ENCODE measurements at regions not wholly inside any gene's neighbourhood (a gene's known extent, or its start where the extent isn't known, plus 50 kb on each side); places are given as distances from the start of the nearest gene placed in this dataset.
A peak's percentile ranks its signal among the peaks of the same experiment; 100 is the strongest.

GRCh38 chr5:68452286-68452685 lies 236.7 kb downstream of the PIK3R1 start (continued):
- TF ChIP-seq NONO (IDR thresholded peaks at IDR 0.05; ENCODE audit: low read depth in 2 of 2, low read length in 1 of 2), result no peak
- TF ChIP-seq ZNF76 (CRISPR knock-in tag; IDR thresholded peaks at IDR 0.05; ENCODE audit: borderline replicate concordance), result no peak

DNA sequence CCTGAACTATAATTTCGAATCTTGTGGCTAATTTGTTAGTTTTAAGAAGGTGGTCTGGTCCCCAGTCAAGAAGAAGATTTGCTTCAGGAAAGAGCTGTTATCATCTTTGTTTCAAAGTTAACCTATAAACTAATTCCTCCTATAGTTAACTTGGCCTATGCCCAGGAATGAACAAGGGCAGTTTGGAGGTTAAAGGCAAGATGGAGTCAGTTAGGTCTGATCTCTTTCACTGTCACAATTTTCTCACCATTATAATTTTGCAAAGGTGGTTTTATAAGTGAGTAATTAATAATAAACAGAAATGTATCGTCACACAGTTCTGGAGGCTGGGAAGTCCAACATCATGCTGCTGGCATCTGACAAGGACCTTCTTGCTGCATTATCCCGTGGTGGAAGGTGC lies 238.6 kb downstream of the PIK3R1 start:
- no peaks in the 10 kb centered on the region for H3K79me2 ChIP-seq (ENCODE audit: control insufficient read depth, insufficient read depth, low read length)
- ChIA-PET POLR2A (interaction anchor here (1.2 kb wide), 1 partner anchor 34 kb away, joined by 4 read pairs; no protein-coding TSS in a partner anchor), CTCF (ENCODE audit: low intra/inter-chr PET ratio) (no interaction called here)
- H2AFZ ChIP-seq (ENCODE audit: low read depth, low read length), result no peak overlapping the region
- H3K9ac ChIP-seq (ENCODE audit: insufficient read depth in 1 of 2, low read depth in 2 of 2, low read length in 2 of 2), result no peak overlapping the region
- peaks cover 0 to 36% of the 10 kb centered on the region in 2 experiments; a peak in 3 of 5 replicates for H3K4me1 ChIP-seq (replicated peaks in 1 of 2; ENCODE audit: control insufficient read depth in 2 of 2, insufficient read depth in 2 of 2, low read length in 2 of 2)
- 37% methylated on average over 3 of the region's 3 CpGs for WGBS (ENCODE audit: insufficient coverage, low coverage, missing lambda C conversion rate)
- DNase-seq (ENCODE audit: extremely low read depth in 1 of 4, low spot score in 3 of 4), result no peak
- no peaks in the 10 kb centered on the region for H3K27me3 ChIP-seq (ENCODE audit: control insufficient read depth in 2 of 2, insufficient read depth in 2 of 2, low read length in 2 of 2)
- no peaks in the 10 kb centered on the region for H3K9me3 ChIP-seq (replicated peaks; ENCODE audit: control insufficient read depth, insufficient read depth, low read depth, low read length)
- no peaks in the 10 kb centered on the region for H3K9me1 ChIP-seq (ENCODE audit: control insufficient read depth, insufficient read depth, low read length)
- BruUV-seq (replicated peaks), result no TSS peak
- H3K27ac ChIP-seq (ENCODE audit: extremely low read depth, low read depth, low read length), result no peak overlapping the region
- FAIRE-seq, result no peak
- in situ Hi-C loops (cut with MboI), result no loop called here
- H3K4me3 ChIP-seq, result no peak overlapping the region
- H3K4me2 ChIP-seq (ENCODE audit: insufficient read depth, low read length), result no peak overlapping the region
- no peaks in the 10 kb centered on the region for H3K36me3 ChIP-seq (ENCODE audit: control insufficient read depth, insufficient read depth, low read length)
- intact Hi-C loops (cut with micrococcal nuclease), result no loop called here
- no peak for ATAC-seq
- H4K20me1 ChIP-seq (replicated peaks; ENCODE audit: control insufficient read depth, insufficient read depth, low read length), result no peaks in the 10 kb centered on the region
- TF ChIP-seq CXXC5 (CRISPR knock-in tag; IDR thresholded peaks at IDR 0.05), result peak; percentile 25; the same call in 1 of the 2 replicates
- no peak for TF ChIP-seq NR2C1 (IDR thresholded peaks at IDR 0.05)
- TF ChIP-seq NR2C1 (tag; IDR thresholded peaks at IDR 0.05), result 0 out of 2 replicates have a peak, but pooled peaks have one; percentile 37
- no peak for TF ChIP-seq ZKSCAN8 (CRISPR knock-in tag; IDR thresholded peaks at IDR 0.05)
- TF ChIP-seq NR4A1 (CRISPR knock-in tag; IDR thresholded peaks at IDR 0.05), result no peak
- TF ChIP-seq NR4A1 (tag; IDR thresholded peaks at IDR 0.05), result 0 out of 2 replicates have a peak, but pooled peaks have one; percentile 33
- TF ChIP-seq PTRF (tag; IDR thresholded peaks at IDR 0.05), result peak; percentile 60; the same call in 1 of the 2 replicates
- peak; percentile 50; the same call in 1 of the 2 replicates for TF ChIP-seq PYGO2 (tag; IDR thresholded peaks at IDR 0.05)
- TF ChIP-seq ILK (tag; IDR thresholded peaks at IDR 0.05; ENCODE audit: borderline replicate concordance, low read depth), result peak; percentile 41; the same call in 1 of the 2 replicates
- peak; percentile 35; the same call in 1 of the 2 replicates for TF ChIP-seq DMBX1 (CRISPR knock-in tag; IDR thresholded peaks at IDR 0.05; ENCODE audit: borderline replicate concordance)
- peak; percentile 74 for TF ChIP-seq ZNF592 (IDR thresholded peaks at IDR 0.05)
- no peak for TF ChIP-seq SAFB (IDR thresholded peaks at IDR 0.05; ENCODE audit: borderline replicate concordance, low read depth, low read length)
- TF ChIP-seq, protein P1, sequence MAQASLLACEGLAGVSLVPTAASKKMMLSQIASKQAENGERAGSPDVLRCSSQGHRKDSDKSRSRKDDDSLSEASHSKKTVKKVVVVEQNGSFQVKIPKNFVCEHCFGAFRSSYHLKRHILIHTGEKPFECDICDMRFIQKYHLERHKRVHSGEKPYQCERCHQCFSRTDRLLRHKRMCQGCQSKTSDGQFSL (CRISPR knock-in tag; IDR thresholded peaks at IDR 0.05), result no peak
- TF ChIP-seq, protein P1 (tag; IDR thresholded peaks at IDR 0.05), result 0 out of 4 replicates have a peak, but pooled peaks of 1 of the 2 experiments have one; percentile 30
- no peak for TF ChIP-seq NEUROD1 (IDR thresholded peaks at IDR 0.05; ENCODE audit: borderline replicate concordance, low read depth, low read length, partially characterized antibody)

Measured in K562 (cell line).